Suprapubic skin (tissue), 4 donors: ENCODE measurements at regions not wholly inside any gene's neighbourhood (a gene's known extent, or its start where the extent isn't known, plus 50 kb on each side); places are given as distances from the start of the nearest gene placed in this dataset.

Source experiments
- DNase-seq, 2 donors: peaks; one replicate each; pipeline ENCODE4 v3.0.0-alpha.2; 2019; ENCODE audit warnings: low spot score in 2 of 2
- H3K27ac ChIP-seq: fragments of 200-600 bp; sonication (generic); one replicate; pipeline ENCODE4 v1.5.1; 2019
- H3K27me3 ChIP-seq: fragments of 200-600 bp; sonication (generic); one replicate; pipeline ENCODE4 v1.5.1; 2019
- H3K36me3 ChIP-seq: fragments of 200-600 bp; sonication (generic); one replicate; pipeline ENCODE4 v1.5.1; 2019
- H3K4me1 ChIP-seq: fragments of 200-600 bp; sonication (generic); one replicate; pipeline ENCODE4 v1.5.1; 2019
- H3K4me3 ChIP-seq: fragments of 200-600 bp; sonication (generic); one replicate; pipeline ENCODE4 v1.5.1; 2019; ENCODE audit warnings: mild to moderate bottlenecking
- H3K9me3 ChIP-seq: fragments of 200-600 bp; sonication (generic); one replicate; pipeline ENCODE4 v1.5.1; 2019
- EP300 ChIP-seq: sonication (generic); formaldehyde crosslinking; IDR thresholded peaks from one replicate; pipeline ENCODE4 v1.6.1; 2017; ENCODE audit warnings: antibody characterized with exemption
- POLR2A ChIP-seq, 2 donors: fragments of 450-650 bp; IDR thresholded peaks; one replicate each; pipeline ENCODE4 v1.6.1; 2017; ENCODE audit warnings: antibody characterized with exemption in 2 of 2, mild to moderate bottlenecking in 2 of 2, moderate library complexity in 2 of 2
- POLR2AphosphoS5 ChIP-seq, 3 donors: sonication (generic); formaldehyde crosslinking; IDR thresholded peaks; one replicate each; pipeline ENCODE4 v1.6.1; 2017; ENCODE audit warnings: antibody characterized with exemption in 3 of 3
- WGBS: methylation state at CpG from one replicate; pipeline ENCODE4 v1.1.5; 2018; 5-methylcytosine and 5-hydroxymethylcytosine counted together
- TF ChIP-seq, protein P1 (sequence below), 2 donors: fragments of 200-600 bp in 1 of 2; fragments of 450-650 bp in 1 of 2; sonication (generic) in 1 of 2; IDR thresholded peaks; one replicate each; pipeline ENCODE4 v1.5.1; 2016 to 2019; ENCODE audit warnings: antibody characterized with exemption in 2 of 2, mild to moderate bottlenecking in 1 of 2, moderate library complexity in 1 of 2

DNA sequence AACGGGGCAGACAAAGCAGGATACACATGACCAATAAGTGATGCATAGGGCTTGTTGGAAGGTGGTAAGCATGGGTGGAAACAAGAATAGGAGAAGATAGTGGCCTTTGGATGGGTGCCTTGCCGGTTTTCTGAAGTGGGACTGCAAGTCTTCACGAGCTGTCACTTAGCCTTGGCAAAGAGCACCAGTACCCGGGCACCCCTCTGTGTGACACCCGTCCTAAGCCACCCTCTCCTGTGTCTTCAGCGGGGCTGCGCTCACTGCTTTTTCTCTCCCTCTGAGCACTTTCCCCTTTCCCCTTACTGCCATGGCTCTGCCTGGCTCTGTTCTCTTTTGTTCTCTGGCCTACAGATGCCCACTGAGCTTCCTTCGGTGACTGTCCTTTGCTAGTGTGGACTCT lies 399.7 kb upstream of the MKI67 start:
- no peak for DNase-seq
- Histone ChIP-seq H3K9me3 (no peaks in the 10 kb centered on the region), H3K27ac (no peak overlapping the region), H3K36me3 (no peaks in the 10 kb centered on the region), H3K27me3 (peaks cover 18% of the 10 kb centered on the region), H3K4me1 (no peaks in the 10 kb centered on the region), H3K4me3 (no peak overlapping the region)
- 88% methylated on average over 8 of the region's 8 CpGs for WGBS
- no peak for TF ChIP-seq EP300
- TF ChIP-seq, protein P1, sequence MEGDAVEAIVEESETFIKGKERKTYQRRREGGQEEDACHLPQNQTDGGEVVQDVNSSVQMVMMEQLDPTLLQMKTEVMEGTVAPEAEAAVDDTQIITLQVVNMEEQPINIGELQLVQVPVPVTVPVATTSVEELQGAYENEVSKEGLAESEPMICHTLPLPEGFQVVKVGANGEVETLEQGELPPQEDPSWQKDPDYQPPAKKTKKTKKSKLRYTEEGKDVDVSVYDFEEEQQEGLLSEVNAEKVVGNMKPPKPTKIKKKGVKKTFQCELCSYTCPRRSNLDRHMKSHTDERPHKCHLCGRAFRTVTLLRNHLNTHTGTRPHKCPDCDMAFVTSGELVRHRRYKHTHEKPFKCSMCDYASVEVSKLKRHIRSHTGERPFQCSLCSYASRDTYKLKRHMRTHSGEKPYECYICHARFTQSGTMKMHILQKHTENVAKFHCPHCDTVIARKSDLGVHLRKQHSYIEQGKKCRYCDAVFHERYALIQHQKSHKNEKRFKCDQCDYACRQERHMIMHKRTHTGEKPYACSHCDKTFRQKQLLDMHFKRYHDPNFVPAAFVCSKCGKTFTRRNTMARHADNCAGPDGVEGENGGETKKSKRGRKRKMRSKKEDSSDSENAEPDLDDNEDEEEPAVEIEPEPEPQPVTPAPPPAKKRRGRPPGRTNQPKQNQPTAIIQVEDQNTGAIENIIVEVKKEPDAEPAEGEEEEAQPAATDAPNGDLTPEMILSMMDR (IDR thresholded peaks at IDR 0.05): no peak
- TF ChIP-seq POLR2AphosphoS5 (IDR thresholded peaks at IDR 0.05): no peak
- no peak for TF ChIP-seq POLR2A (IDR thresholded peaks at IDR 0.05)

DNA sequence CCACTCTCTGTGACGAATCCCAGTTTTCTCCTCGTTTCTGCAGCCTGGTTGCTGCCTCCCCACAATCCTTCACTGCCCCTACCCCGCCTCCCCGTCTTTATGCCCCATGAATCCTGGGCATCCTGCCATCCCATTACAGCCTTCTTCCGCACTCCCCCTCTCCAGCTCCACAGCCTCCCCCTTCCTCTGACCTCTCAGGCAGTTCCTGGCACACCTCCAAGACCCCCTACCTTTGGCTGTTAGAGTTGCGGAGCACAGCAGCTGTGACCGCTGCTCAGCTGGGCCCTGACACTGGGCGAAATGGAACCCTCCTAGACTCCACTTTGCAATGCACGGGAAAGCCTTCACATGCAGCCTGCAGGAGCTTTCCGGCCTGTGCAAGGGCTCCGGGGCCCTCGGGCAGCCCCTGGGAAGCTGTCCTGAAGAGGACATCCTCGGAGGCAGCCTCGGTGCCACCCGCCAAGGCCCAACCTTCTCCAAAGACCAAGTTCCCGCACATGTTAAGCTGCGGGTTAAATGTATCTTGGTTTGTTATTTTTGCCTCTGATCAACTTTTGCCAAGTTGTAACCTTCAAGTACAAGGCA lies 400.7 kb upstream of the MKI67 start:
- Histone ChIP-seq H3K27ac (no peak overlapping the region), H3K4me1 (no peaks in the 10 kb centered on the region), H3K36me3 (no peaks in the 10 kb centered on the region), H3K27me3 (peaks cover 18% of the 10 kb centered on the region), H3K9me3 (no peaks in the 10 kb centered on the region), H3K4me3 (no peak overlapping the region)
- TF ChIP-seq POLR2AphosphoS5 (IDR thresholded peaks at IDR 0.05): no peak
- no peak for TF ChIP-seq POLR2A (IDR thresholded peaks at IDR 0.05)
- TF ChIP-seq, protein P1 (IDR thresholded peaks at IDR 0.05): no peak
- TF ChIP-seq EP300: no peak
- DNase-seq: no peak
- 79% methylated on average over 14 of the region's 17 CpGs for WGBS

DNA sequence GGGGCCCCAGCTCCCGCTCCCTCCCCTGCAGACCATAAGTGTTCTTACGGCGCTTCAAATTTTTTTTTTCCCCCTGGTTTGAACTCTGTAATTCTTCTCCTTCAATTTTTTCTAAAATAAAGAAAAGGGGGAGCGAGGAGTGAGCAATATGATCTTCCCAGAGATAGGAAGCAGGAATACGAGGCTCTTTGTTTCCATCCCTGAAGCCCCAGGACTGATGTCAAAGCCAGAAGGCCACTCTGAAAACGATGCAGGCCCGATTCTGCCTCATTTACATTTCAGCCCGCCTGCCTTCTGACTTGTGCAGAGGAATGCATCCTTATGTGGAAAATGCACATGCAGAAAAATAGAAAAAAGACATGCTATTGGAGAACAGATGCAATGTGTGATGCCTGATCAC lies 401.5 kb upstream of the MKI67 start:
- Histone ChIP-seq H3K9me3 (no peaks in the 10 kb centered on the region), H3K27ac (no peak overlapping the region), H3K27me3 (peaks cover 13% of the 10 kb centered on the region), H3K4me3 (no peak overlapping the region), H3K36me3 (no peaks in the 10 kb centered on the region), H3K4me1 (no peaks in the 10 kb centered on the region)
- no peak for TF ChIP-seq POLR2A (IDR thresholded peaks at IDR 0.05)
- TF ChIP-seq POLR2AphosphoS5 (IDR thresholded peaks at IDR 0.05): no peak
- TF ChIP-seq, protein P1 (IDR thresholded peaks at IDR 0.05): no peak
- TF ChIP-seq EP300: no peak
- WGBS: 79% methylated on average over 8 of the region's 8 CpGs
- no peak for DNase-seq

DNA sequence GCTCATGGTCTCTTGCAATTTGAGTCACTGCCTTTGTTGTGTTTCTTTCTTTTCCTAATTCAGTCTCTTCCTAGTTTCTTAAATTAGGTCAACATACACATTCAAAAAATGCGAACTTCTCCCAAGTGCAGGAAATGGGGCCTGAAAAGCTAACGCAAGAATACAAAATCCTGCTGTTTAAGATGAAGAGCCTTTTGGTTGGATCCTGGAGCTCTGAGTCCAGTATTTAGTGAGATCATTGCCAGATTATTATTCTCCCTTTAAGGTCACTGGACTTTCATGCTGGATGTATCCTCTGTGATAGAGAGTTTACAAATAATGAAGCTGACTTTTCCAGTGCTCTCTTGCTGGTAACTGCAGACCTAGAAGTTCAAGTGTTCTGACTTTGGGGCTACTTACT lies 401.9 kb upstream of the MKI67 start:
- TF ChIP-seq POLR2A (IDR thresholded peaks at IDR 0.05) (no peak), EP300 (no peak), POLR2AphosphoS5 (IDR thresholded peaks at IDR 0.05) (no peak)
- WGBS: 93% methylated on average over 2 of the region's 2 CpGs
- no peak for DNase-seq

DNA sequence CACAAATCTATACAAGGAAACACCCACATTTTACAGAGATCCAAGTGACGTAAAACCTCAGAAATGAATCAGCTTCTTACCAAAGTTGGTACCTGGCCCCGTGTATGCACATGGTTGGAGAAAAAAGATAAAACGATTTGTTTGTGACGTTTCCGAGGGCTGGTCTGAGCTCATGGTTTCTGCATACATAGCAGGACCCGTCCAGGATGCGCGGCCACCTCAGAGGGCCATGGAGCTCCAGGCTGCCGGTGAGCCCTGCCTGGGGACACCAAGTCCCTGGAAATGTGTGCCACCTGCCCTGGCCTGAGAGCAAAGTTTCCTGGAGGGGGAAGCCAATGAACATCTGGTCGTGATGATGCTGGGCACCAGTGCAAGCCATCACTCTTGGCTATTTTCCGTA lies 402.6 kb upstream of the MKI67 start:
- H3K27ac ChIP-seq: no peak overlapping the region
- H3K36me3 ChIP-seq: no peaks in the 10 kb centered on the region
- no peak for DNase-seq
- H3K4me1 ChIP-seq: no peaks in the 10 kb centered on the region
- no peaks in the 10 kb centered on the region for H3K9me3 ChIP-seq
- peaks cover 11% of the 10 kb centered on the region for H3K27me3 ChIP-seq
- H3K4me3 ChIP-seq: no peak overlapping the region
- no peak for TF ChIP-seq POLR2A (IDR thresholded peaks at IDR 0.05)
- TF ChIP-seq EP300: no peak
- TF ChIP-seq, protein P1 (IDR thresholded peaks at IDR 0.05): no peak
- TF ChIP-seq POLR2AphosphoS5 (IDR thresholded peaks at IDR 0.05): no peak
- 74% methylated on average over 11 of the region's 11 CpGs for WGBS

More for the DNA sequence above, 401.9 kb upstream of the MKI67 start:
- H3K9me3 ChIP-seq: no peaks in the 10 kb centered on the region
- peaks cover 11% of the 10 kb centered on the region for H3K27me3 ChIP-seq
- H3K4me3 ChIP-seq: no peak overlapping the region
- no peak overlapping the region for H3K27ac ChIP-seq
- H3K4me1 ChIP-seq: no peaks in the 10 kb centered on the region
- no peaks in the 10 kb centered on the region for H3K36me3 ChIP-seq

DNA sequence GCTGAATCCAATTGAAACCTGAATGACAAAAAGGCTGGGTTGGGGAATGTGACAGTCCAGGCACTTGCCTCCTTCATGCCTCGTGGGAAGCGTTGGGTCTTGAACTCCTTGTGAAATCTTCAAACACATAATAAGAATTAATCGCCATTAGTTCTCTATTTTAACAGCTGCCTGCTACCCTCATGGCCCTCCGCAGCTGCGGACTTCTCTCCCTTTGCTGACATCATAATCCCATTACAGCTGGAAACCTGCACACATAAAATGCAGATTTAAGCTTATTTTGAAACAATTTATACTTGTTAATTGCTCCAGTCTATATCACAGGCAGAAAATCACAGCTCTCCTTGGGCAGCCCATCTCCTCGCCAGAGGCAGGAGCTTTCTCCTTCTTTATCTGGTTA lies 403.0 kb upstream of the MKI67 start:
- Histone ChIP-seq H3K36me3 (no peaks in the 10 kb centered on the region), H3K4me1 (no peaks in the 10 kb centered on the region), H3K4me3 (no peak overlapping the region), H3K9me3 (no peaks in the 10 kb centered on the region), H3K27ac (no peak overlapping the region), H3K27me3 (peaks cover 13% of the 10 kb centered on the region)
- TF ChIP-seq POLR2AphosphoS5 (IDR thresholded peaks at IDR 0.05) (no peak), EP300 (no peak), POLR2A (IDR thresholded peaks at IDR 0.05) (no peak)
- TF ChIP-seq, protein P1 (IDR thresholded peaks at IDR 0.05): no peak
- 78% methylated on average over 6 of the region's 6 CpGs for WGBS
- no peak for DNase-seq
